WTC11 (cell line): ENCODE measurements at regions not wholly inside any gene's neighbourhood (a gene's known extent, or its start where the extent isn't known, plus 50 kb on each side); places are given as distances from the start of the nearest gene placed in this dataset.

Experiments
- ATAC-seq: fragments of 200-7000 bp; cut with Tn5 transposase; 2 replicates; pipeline ENCODE4 v1.10.0; 2021; ENCODE audit warnings: mild to moderate bottlenecking, moderate library complexity
- CTCF ChIA-PET: fragments of 300-600 bp; sonication (Branson Sonifier 250); formaldehyde crosslinking; loops from one replicate; lab custom pipeline; 2021; ENCODE audit warnings: antibody characterized with exemption; lab: Charles Lee
- POLR2A ChIA-PET: fragments of 350-600 bp; sonication (Branson Sonifier 250); formaldehyde crosslinking; loops from one replicate; lab custom pipeline; 2021; ENCODE audit warnings: antibody characterized with exemption; lab: Charles Lee
- DNase-seq: peaks from one replicate; pipeline ENCODE4 v3.0.0; 2021; ENCODE audit warnings: low spot score
- H3K27ac Mint-ChIP-seq: 2 replicates; pipeline ENCODE4 v1.8.0; 2021; ENCODE audit warnings: mixed read lengths
- H3K27me3 Mint-ChIP-seq: 2 replicates; pipeline ENCODE4 v1.8.0; 2021; ENCODE audit warnings: low read depth, mild to moderate bottlenecking, moderate library complexity, mixed read lengths
- H3K36me3 Mint-ChIP-seq: 2 replicates; pipeline ENCODE4 v1.8.0; 2021; ENCODE audit warnings: mixed read lengths
- H3K4me1 Mint-ChIP-seq: 2 replicates; pipeline ENCODE4 v1.8.0; 2022; ENCODE audit warnings: mixed read lengths
- H3K4me3 Mint-ChIP-seq: 2 replicates; pipeline ENCODE4 v1.8.0; 2021; ENCODE audit warnings: mild to moderate bottlenecking, moderate library complexity, mixed read lengths
- H3K9me3 Mint-ChIP-seq: 2 replicates; pipeline ENCODE4 v1.8.0; 2021; ENCODE audit warnings: mixed read lengths
- AFF4 ChIP-seq: sonication (generic); formaldehyde crosslinking; IDR thresholded peaks from 2 replicates; pipeline ENCODE4 v1.8.1; 2023; ENCODE audit warnings: mild to moderate bottlenecking, missing genetic modification reagents, borderline replicate concordance
- CBFB ChIP-seq: sonication (generic); formaldehyde crosslinking; IDR thresholded peaks from 2 replicates; pipeline ENCODE4 v1.8.1; 2022; ENCODE audit warnings: mild to moderate bottlenecking, low read depth, missing genetic modification reagents
- ESRRA ChIP-seq: sonication (generic); formaldehyde crosslinking; IDR thresholded peaks from 2 replicates; pipeline ENCODE4 v1.8.1; 2022; ENCODE audit warnings: mild to moderate bottlenecking, missing genetic modification reagents, borderline replicate concordance
- FOXP1 ChIP-seq: sonication (generic); formaldehyde crosslinking; IDR thresholded peaks from 2 replicates; pipeline ENCODE4 v1.8.0; 2022; ENCODE audit warnings: missing genetic modification reagents, mild to moderate bottlenecking, moderate library complexity, borderline replicate concordance
- GRHL2 ChIP-seq: fragments of 250-450 bp; sonication (Bioruptor Pico); IDR thresholded peaks from 2 replicates; pipeline ENCODE4 v1.8.0; 2022; ENCODE audit warnings: mild to moderate bottlenecking, moderate library complexity; ENCODE audit not compliant: insufficient replicate concordance, severe bottlenecking
- GTF2I ChIP-seq: fragments of 250-450 bp; sonication (Bioruptor Pico); conservative IDR thresholded peaks from 2 replicates; pipeline ENCODE4 v1.4.0; 2021; ENCODE audit warnings: mild to moderate bottlenecking
- MYBL2 ChIP-seq: sonication (generic); formaldehyde crosslinking; IDR thresholded peaks from 2 replicates; pipeline ENCODE4 v1.8.1; 2023; ENCODE audit warnings: mild to moderate bottlenecking, moderate library complexity, missing genetic modification reagents
- NFATC4 ChIP-seq: fragments of 250-450 bp; sonication (Bioruptor Pico); IDR thresholded peaks from 2 replicates; pipeline ENCODE4 v1.9.0; 2021; ENCODE audit warnings: mild to moderate bottlenecking
- NFYB ChIP-seq: sonication (generic); formaldehyde crosslinking; conservative IDR thresholded peaks from 2 replicates; pipeline ENCODE4 v1.8.0; 2022; ENCODE audit warnings: low read depth, missing genetic modification reagents
- RORB ChIP-seq: fragments of 250-450 bp; sonication (Bioruptor Pico); IDR thresholded peaks from 2 replicates; pipeline ENCODE4 v1.9.0; 2021; ENCODE audit warnings: mild to moderate bottlenecking
- TEAD4 ChIP-seq: sonication (generic); formaldehyde crosslinking; IDR thresholded peaks from 2 replicates; pipeline ENCODE4 v1.8.0; 2022; ENCODE audit warnings: mild to moderate bottlenecking, missing genetic modification reagents
- TP53 ChIP-seq: sonication (generic); formaldehyde crosslinking; IDR thresholded peaks from 2 replicates; pipeline ENCODE4 v1.8.1; 2023; ENCODE audit warnings: mild to moderate bottlenecking, missing genetic modification reagents
- ZNF232 ChIP-seq: sonication (generic); formaldehyde crosslinking; IDR thresholded peaks from 2 replicates; pipeline ENCODE4 v1.8.0; 2022; ENCODE audit warnings: mild to moderate bottlenecking, missing genetic modification reagents
- ZNF263 ChIP-seq: sonication (generic); formaldehyde crosslinking; IDR thresholded peaks from 2 replicates; pipeline ENCODE4 v1.8.1; 2022; ENCODE audit warnings: low read depth, mild to moderate bottlenecking, moderate library complexity, missing genetic modification reagents
- ZNF396 ChIP-seq: fragments of 250-450 bp; sonication (Bioruptor Pico); IDR thresholded peaks from 2 replicates; pipeline ENCODE4 v1.8.0; 2021; ENCODE audit warnings: mild to moderate bottlenecking, moderate library complexity, borderline replicate concordance
- ZNF416 ChIP-seq: fragments of 250-450 bp; sonication (Bioruptor Pico); IDR thresholded peaks from 2 replicates; pipeline ENCODE4 v1.9.0; 2021; ENCODE audit warnings: mild to moderate bottlenecking, inconsistent platforms
- ZNF532 ChIP-seq: fragments of 250-450 bp; sonication (Bioruptor Pico); IDR thresholded peaks from 2 replicates; pipeline ENCODE4 v1.9.0; 2021; ENCODE audit warnings: mild to moderate bottlenecking, borderline replicate concordance
- TF ChIP-seq, protein P1 (sequence below): sonication (generic); formaldehyde crosslinking; IDR thresholded peaks from 2 replicates; pipeline ENCODE4 v1.8.0; 2022; ENCODE audit warnings: mild to moderate bottlenecking, missing genetic modification reagents
- TF ChIP-seq, protein P2 (sequence below): sonication (generic); formaldehyde crosslinking; IDR thresholded peaks from 2 replicates; pipeline ENCODE4 v1.8.1; 2023; ENCODE audit warnings: mild to moderate bottlenecking, missing genetic modification reagents, moderate library complexity
- TF ChIP-seq, protein P3 (sequence below): fragments of 250-450 bp; sonication (Bioruptor Pico); conservative IDR thresholded peaks from 2 replicates; pipeline ENCODE4 v1.9.0; 2021; ENCODE audit warnings: mild to moderate bottlenecking
- TF ChIP-seq, protein P4 (sequence below): sonication (generic); formaldehyde crosslinking; IDR thresholded peaks from 2 replicates; pipeline ENCODE4 v1.8.0; 2023; ENCODE audit warnings: mild to moderate bottlenecking, missing genetic modification reagents

DNA sequence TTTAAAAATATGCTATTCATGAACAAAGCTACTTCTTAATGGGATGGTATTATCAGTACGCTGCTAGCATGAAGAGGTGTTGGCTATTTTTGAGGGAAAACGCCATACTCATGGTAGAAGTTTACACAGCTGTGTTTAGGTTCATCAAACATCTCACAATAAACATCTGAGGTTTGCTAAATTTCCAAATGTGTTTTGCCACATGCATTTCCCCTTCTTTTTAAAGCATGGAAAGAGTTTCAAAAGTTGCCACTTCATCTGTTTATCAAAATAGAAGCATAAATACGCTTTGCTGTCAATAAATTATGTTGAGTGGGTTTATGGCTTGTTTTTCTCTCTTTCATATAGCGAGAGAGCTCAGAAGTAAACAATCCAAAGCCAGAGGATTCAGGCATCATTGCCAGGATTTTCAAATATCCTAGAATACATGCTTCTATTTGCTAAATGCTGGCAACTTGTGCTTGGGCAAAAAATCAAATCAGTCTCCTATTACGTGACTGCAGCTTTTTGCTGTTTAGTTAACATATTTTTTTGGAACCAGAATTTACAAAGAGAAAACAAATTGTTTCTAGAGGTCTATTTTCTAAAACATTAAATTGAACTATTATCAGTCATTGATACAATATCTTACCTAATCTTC is 1919.9 kb upstream of the LRRTM1 start (continued):
- TF ChIP-seq ZNF263 (CRISPR knock-in tag) (no peak), NFATC4 (CRISPR knock-in tag) (no peak), RORB (CRISPR knock-in tag) (no peak), GTF2I (CRISPR knock-in tag) (no peak), ZNF232 (CRISPR knock-in tag) (no peak)
- TF ChIP-seq, protein P1, sequence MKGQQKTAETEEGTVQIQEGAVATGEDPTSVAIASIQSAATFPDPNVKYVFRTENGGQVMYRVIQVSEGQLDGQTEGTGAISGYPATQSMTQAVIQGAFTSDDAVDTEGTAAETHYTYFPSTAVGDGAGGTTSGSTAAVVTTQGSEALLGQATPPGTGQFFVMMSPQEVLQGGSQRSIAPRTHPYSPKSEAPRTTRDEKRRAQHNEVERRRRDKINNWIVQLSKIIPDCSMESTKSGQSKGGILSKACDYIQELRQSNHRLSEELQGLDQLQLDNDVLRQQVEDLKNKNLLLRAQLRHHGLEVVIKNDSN (CRISPR knock-in tag): no peak
- TF ChIP-seq, protein P2, sequence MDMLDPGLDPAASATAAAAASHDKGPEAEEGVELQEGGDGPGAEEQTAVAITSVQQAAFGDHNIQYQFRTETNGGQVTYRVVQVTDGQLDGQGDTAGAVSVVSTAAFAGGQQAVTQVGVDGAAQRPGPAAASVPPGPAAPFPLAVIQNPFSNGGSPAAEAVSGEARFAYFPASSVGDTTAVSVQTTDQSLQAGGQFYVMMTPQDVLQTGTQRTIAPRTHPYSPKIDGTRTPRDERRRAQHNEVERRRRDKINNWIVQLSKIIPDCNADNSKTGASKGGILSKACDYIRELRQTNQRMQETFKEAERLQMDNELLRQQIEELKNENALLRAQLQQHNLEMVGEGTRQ (CRISPR knock-in tag): no peak

DNA sequence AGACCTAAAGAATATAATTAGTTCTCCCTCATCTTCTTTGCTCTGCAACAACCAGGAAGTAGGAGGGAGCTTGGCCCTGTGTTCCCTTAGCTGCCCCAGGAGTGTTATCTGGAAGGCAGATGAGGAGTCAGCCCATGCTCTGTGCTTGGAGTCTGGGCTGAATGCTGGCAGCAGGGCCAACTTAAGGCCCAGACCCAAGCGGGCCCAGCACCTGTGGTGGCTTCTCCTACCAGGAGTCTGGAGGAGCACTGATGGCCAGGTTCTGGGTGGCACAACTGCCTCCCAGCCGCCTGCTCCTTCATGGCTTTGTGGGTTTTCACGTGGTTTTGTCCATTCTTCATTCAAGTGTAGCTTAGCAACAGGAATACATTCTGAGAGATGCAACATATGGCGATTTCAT is 1910.7 kb upstream of the LRRTM1 start:
- no peak overlapping the region for H3K27ac Mint-ChIP-seq
- ChIA-PET POLR2A (no interaction called here), CTCF (no interaction called here)
- TF ChIP-seq ESRRA (no peak), ZNF396 (CRISPR knock-in tag) (no peak), FOXP1 (CRISPR knock-in tag) (no peak), ZNF532 (CRISPR knock-in tag) (no peak), MYBL2 (CRISPR knock-in tag) (no peak), AFF4 (CRISPR knock-in tag) (no peak), NFYB (CRISPR knock-in tag) (no peak), CBFB (no peak), TEAD4 (CRISPR knock-in tag) (no peak), ZNF416 (CRISPR knock-in tag) (no peak), TP53 (CRISPR knock-in tag) (no peak), GRHL2 (no peak)
- TF ChIP-seq, protein P3, sequence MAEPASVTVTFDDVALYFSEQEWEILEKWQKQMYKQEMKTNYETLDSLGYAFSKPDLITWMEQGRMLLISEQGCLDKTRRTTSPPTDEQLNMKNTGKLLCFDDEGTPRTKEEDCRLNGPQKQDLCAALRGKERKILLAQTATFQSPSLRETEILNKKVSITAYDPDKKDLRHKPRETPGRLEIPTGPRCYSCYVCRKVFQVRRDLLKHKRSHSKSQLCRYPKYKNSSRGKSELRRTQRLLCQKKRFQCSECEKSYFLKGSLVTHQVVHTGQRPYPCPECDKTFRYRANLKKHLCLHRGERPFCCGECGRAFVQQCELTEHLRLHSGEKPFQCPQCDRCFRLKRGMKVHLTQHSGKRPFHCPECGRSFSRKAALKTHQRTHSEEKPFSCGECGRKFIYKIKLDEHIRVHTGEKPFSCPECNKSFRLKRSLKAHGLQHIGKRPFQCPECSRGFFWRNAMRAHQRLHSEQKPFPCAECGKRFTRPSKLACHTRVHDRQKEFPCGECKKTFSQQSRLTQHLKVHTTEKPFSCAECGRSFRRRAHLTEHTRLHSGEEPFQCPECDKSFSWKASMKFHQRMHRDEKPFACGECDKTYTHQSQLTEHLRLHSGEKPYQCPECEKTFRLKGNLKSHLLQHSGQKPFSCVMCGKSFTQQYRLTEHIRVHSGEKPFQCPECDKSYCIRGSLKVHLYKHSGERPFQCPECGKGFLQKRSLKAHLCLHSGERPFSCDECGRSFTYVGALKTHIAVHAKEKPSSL (CRISPR knock-in tag): no peak
- TF ChIP-seq, protein P4, sequence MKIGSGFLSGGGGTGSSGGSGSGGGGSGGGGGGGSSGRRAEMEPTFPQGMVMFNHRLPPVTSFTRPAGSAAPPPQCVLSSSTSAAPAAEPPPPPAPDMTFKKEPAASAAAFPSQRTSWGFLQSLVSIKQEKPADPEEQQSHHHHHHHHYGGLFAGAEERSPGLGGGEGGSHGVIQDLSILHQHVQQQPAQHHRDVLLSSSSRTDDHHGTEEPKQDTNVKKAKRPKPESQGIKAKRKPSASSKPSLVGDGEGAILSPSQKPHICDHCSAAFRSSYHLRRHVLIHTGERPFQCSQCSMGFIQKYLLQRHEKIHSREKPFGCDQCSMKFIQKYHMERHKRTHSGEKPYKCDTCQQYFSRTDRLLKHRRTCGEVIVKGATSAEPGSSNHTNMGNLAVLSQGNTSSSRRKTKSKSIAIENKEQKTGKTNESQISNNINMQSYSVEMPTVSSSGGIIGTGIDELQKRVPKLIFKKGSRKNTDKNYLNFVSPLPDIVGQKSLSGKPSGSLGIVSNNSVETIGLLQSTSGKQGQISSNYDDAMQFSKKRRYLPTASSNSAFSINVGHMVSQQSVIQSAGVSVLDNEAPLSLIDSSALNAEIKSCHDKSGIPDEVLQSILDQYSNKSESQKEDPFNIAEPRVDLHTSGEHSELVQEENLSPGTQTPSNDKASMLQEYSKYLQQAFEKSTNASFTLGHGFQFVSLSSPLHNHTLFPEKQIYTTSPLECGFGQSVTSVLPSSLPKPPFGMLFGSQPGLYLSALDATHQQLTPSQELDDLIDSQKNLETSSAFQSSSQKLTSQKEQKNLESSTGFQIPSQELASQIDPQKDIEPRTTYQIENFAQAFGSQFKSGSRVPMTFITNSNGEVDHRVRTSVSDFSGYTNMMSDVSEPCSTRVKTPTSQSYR (CRISPR knock-in tag): no peak
- TF ChIP-seq, protein P1 (CRISPR knock-in tag): no peak

More for the DNA sequence above, 1910.7 kb upstream of the LRRTM1 start:
- Mint-ChIP-seq H3K36me3 (peaks cover 5% of the 10 kb centered on the region), H3K4me1 (peaks cover 11% of the 10 kb centered on the region), H3K4me3 (no peak overlapping the region), H3K27me3 (no peaks in the 10 kb centered on the region), H3K9me3 (peaks cover 41% of the 10 kb centered on the region)
- DNase-seq (no peak), ATAC-seq (no peak)
